HG03135 (cell line): ENCODE measurements at regions not wholly inside any gene's neighbourhood (a gene's known extent, or its start where the extent isn't known, plus 50 kb on each side); places are given as distances from the start of the nearest gene placed in this dataset.

Experiments used
- ATAC-seq: cut with Tn5 transposase; IDR thresholded peaks from one replicate; pipeline ENCODE4 v1.9.1; 2021; ENCODE audit warnings: mild to moderate bottlenecking, moderate library complexity; ENCODE audit not compliant: unreplicated experiment

GRCh38 chr3:72313308-72313707 lies 528.4 kb upstream of the PROK2 start:
- ATAC-seq, result no peak

GRCh38 chr3:72312339-72312738 lies 527.4 kb upstream of the PROK2 start:
- ATAC-seq, result no peak

GRCh38 chr3:72311425-72311824 lies 526.5 kb upstream of the PROK2 start:
- ATAC-seq, result no peak

- ATAC-seq, result peak; percentile 91
Observed at GRCh38 chr3:72310419-72311380, 525.8 kb upstream of the PROK2 start.

- ATAC-seq, result peak; percentile 18
Observed at GRCh38 chr3:72309661-72310418, 524.9 kb upstream of the PROK2 start.

- no peak for ATAC-seq
Observed at GRCh38 chr3:72308641-72309040, 523.7 kb upstream of the PROK2 start.

- ATAC-seq, result no peak
Observed at GRCh38 chr3:72307438-72308115, 522.6 kb upstream of the PROK2 start.

GRCh38 chr3:72306800-72307341 lies 521.9 kb upstream of the PROK2 start:
- ATAC-seq, result no peak

- ATAC-seq, result no peak
Observed at GRCh38 chr3:72303926-72304325, 519.0 kb upstream of the PROK2 start.

- no peak for ATAC-seq
Observed at GRCh38 chr3:72301779-72302178, 516.8 kb upstream of the PROK2 start.

GRCh38 chr3:72300621-72301020 lies 515.7 kb upstream of the PROK2 start:
- no peak for ATAC-seq

- no peak for ATAC-seq
Observed at GRCh38 chr3:72299823-72300222, 514.9 kb upstream of the PROK2 start.

GRCh38 chr3:72299321-72299802 lies 514.4 kb upstream of the PROK2 start:
- no peak for ATAC-seq

GRCh38 chr3:72298201-72299152 lies 513.5 kb upstream of the PROK2 start:
- no peak for ATAC-seq

GRCh38 chr3:72297481-72297880 lies 512.5 kb upstream of the PROK2 start:
- ATAC-seq, result no peak

GRCh38 chr3:72296477-72297111 lies 511.6 kb upstream of the PROK2 start:
- ATAC-seq, result no peak

- ATAC-seq, result no peak
Observed at GRCh38 chr3:72295962-72296450, 511.1 kb upstream of the PROK2 start.

- no peak for ATAC-seq
Observed at GRCh38 chr3:72295276-72295961, 510.5 kb upstream of the PROK2 start.
